22Rv1 (cell line): ENCODE measurements at regions not wholly inside any gene's neighbourhood (a gene's known extent, or its start where the extent isn't known, plus 50 kb on each side); places are given as distances from the start of the nearest gene placed in this dataset.

Experiments used
- ZFX ChIP-seq: fragments of 450-650 bp; IDR thresholded peaks from 2 replicates; pipeline ENCODE4 v1.6.1; 2017; ENCODE audit warnings: antibody characterized with exemption, borderline replicate concordance
- TF ChIP-seq, protein P1 (sequence below): fragments of 450-650 bp; IDR thresholded peaks from 2 replicates; pipeline ENCODE4 v1.5.1; 2017; ENCODE audit warnings: mild to moderate bottlenecking

DNA sequence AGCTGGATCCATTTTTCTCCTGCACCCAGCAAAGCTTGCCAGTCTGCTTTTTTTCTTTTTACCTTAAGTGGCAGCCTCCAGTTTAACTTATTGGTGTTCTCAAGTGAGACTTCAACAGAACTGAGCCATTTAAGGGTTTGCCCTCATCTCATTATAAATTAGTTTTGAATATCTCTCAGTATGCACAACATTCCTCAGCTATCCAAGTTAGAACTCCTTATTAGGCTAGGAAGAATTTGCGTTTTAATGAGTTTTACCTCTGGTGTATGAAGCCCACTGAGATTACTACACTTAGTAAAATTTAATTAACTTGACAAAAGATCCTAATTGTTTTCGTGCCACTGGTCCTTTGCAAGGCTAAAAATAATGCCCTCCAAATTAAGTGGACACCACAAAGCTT lies 232.4 kb downstream of the CDH11 start:
- TF ChIP-seq, protein P1, sequence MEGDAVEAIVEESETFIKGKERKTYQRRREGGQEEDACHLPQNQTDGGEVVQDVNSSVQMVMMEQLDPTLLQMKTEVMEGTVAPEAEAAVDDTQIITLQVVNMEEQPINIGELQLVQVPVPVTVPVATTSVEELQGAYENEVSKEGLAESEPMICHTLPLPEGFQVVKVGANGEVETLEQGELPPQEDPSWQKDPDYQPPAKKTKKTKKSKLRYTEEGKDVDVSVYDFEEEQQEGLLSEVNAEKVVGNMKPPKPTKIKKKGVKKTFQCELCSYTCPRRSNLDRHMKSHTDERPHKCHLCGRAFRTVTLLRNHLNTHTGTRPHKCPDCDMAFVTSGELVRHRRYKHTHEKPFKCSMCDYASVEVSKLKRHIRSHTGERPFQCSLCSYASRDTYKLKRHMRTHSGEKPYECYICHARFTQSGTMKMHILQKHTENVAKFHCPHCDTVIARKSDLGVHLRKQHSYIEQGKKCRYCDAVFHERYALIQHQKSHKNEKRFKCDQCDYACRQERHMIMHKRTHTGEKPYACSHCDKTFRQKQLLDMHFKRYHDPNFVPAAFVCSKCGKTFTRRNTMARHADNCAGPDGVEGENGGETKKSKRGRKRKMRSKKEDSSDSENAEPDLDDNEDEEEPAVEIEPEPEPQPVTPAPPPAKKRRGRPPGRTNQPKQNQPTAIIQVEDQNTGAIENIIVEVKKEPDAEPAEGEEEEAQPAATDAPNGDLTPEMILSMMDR = no peak
- TF ChIP-seq ZFX = no peak
